ENCODE measurements at regions not wholly inside any gene's neighbourhood (a gene's known extent, or its start where the extent isn't known, plus 50 kb on each side); places are given as distances from the start of the nearest gene placed in this dataset.

DNA sequence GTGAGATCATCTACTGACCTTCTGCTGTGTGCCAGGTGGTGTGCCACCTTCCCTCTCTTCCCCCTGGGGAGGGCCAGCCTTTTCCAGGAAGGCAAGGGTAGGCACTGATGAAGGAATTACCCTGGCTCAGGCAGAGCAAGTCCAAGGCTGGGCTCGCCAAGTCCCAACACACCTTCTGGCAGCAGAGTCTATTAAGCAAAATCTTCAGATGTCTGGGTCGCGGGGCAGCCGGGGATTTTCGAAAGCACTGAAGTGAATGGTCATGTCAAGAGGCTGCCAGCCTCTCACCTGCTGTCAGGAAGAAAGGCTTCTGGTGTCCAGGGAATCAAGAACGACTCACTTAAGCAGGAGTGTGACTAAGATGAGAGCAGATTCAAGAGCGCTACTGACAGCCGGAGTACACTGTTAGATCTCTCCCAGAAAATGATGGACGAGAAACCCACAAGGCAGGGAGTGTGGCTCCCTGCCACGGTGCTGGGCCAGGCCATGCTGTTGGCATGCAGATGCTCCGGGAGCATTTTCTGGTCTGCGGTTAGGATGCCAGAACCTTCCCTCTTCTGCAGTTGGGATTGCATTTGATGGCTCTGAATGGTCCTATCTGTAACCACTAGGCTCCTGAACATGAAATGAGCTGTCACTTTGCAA lies 479.8 kb downstream of the SHQ1 start:
- Histone ChIP-seq H3K36me3 (ENCODE audit: control insufficient read depth in 4 of 4, insufficient read depth in 4 of 4, low read length in 4 of 4) (no peaks in the 10 kb centered on the region), H3K27me3 (ENCODE audit: control insufficient read depth in 3 of 3, insufficient read depth in 3 of 3, low read length in 2 of 3) (no peaks in the 10 kb centered on the region), H3K4me3 (no peak overlapping the region), H3K4me1 (ENCODE audit: control insufficient read depth in 5 of 5, insufficient read depth in 5 of 5, low read length in 5 of 5) (peaks cover 0 to 7% (median 0%) of the 10 kb centered on the region in 5 donors), H3K9me3 (ENCODE audit: control insufficient read depth in 4 of 4, insufficient read depth in 3 of 4, low read length in 3 of 4) (no peaks in the 10 kb centered on the region), H3K9ac (ENCODE audit: insufficient read depth in 1 of 2, low read length in 2 of 2) (no peak overlapping the region), H3K27ac (ENCODE audit: low read depth in 1 of 2, low read length in 1 of 2) (no peak overlapping the region)
- ATAC-seq (ENCODE audit: insufficient read depth, low FRiP score) = no peak
- no peak for DNase-seq
- 80 to 84% methylated on average over 12 of the region's 12 CpGs for WGBS, 2 donors
- TF ChIP-seq, protein P1, sequence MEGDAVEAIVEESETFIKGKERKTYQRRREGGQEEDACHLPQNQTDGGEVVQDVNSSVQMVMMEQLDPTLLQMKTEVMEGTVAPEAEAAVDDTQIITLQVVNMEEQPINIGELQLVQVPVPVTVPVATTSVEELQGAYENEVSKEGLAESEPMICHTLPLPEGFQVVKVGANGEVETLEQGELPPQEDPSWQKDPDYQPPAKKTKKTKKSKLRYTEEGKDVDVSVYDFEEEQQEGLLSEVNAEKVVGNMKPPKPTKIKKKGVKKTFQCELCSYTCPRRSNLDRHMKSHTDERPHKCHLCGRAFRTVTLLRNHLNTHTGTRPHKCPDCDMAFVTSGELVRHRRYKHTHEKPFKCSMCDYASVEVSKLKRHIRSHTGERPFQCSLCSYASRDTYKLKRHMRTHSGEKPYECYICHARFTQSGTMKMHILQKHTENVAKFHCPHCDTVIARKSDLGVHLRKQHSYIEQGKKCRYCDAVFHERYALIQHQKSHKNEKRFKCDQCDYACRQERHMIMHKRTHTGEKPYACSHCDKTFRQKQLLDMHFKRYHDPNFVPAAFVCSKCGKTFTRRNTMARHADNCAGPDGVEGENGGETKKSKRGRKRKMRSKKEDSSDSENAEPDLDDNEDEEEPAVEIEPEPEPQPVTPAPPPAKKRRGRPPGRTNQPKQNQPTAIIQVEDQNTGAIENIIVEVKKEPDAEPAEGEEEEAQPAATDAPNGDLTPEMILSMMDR (IDR thresholded peaks at IDR 0.05; ENCODE audit: control extremely low read depth, extremely low read depth) = no peak

DNA sequence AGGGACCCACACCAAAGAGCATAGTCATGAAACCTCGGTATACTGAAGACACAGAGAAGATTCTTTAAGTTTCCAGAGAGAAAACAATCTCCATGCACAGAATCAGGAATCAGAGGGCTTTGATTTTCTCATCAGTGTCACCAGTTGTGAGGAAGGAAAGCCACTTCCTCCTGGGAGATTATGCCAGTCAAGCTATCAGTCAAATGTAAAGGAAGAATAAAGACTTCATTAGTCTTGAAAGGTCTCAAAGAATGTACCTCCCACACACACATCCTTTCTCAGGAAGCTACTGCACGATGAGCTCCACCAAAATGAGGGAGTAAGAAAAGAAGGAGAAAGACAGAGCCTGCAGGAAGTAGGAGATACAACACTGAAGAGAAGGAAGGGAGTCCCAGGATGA lies 486.3 kb downstream of the SHQ1 start:
- 37 to 45% methylated on average over 2 of the region's 2 CpGs for WGBS, 2 donors
- no peaks in the 10 kb centered on the region for H3K27me3 ChIP-seq (ENCODE audit: control insufficient read depth in 3 of 3, insufficient read depth in 3 of 3, low read length in 2 of 3)
- ATAC-seq (ENCODE audit: insufficient read depth, low FRiP score) = no peak
- no peaks in the 10 kb centered on the region for H3K36me3 ChIP-seq (ENCODE audit: control insufficient read depth in 4 of 4, insufficient read depth in 4 of 4, low read length in 4 of 4)
- H3K9me3 ChIP-seq (ENCODE audit: control insufficient read depth in 4 of 4, insufficient read depth in 3 of 4, low read length in 3 of 4) = no peaks in the 10 kb centered on the region
- H3K9ac ChIP-seq (ENCODE audit: insufficient read depth in 1 of 2, low read length in 2 of 2) = no peak overlapping the region
- no peaks in the 10 kb centered on the region for H3K4me1 ChIP-seq (ENCODE audit: control insufficient read depth in 5 of 5, insufficient read depth in 5 of 5, low read length in 5 of 5)
- H3K27ac ChIP-seq (ENCODE audit: low read depth in 1 of 2, low read length in 1 of 2) = no peak overlapping the region
- no peak overlapping the region for H3K4me3 ChIP-seq
- TF ChIP-seq, protein P1 (IDR thresholded peaks at IDR 0.05; ENCODE audit: control extremely low read depth, extremely low read depth) = no peak
- no peak for DNase-seq

DNA sequence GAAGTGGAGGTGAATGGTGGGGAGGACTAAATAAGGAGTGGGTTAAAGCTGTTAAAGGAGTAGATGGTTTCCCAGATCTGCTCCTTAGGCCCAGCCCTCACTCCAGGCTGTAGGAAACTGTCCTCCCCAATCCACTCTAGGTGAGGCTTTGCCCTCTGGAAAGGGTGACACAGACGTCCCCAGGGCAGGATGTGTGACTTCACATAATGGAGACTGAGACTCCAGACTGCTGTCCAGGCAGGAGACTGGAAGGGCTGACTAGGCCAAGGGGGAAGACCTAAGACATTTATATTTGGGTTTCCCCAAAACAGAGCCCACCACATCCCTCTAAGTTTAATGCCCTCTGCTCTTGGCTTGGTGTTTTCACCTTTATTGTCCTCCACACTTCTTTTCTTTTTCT lies 488.5 kb downstream of the SHQ1 start:
- no peaks in the 10 kb centered on the region for H3K4me1 ChIP-seq (ENCODE audit: control insufficient read depth in 5 of 5, insufficient read depth in 5 of 5, low read length in 5 of 5)
- no peaks in the 10 kb centered on the region for H3K36me3 ChIP-seq (ENCODE audit: control insufficient read depth in 4 of 4, insufficient read depth in 4 of 4, low read length in 4 of 4)
- ATAC-seq (ENCODE audit: insufficient read depth, low FRiP score) (no peak), DNase-seq (no peak)
- TF ChIP-seq, protein P1 (IDR thresholded peaks at IDR 0.05; ENCODE audit: control extremely low read depth, extremely low read depth) = no peak
- WGBS, 2 donors = 60 to 77% methylated on average over 1 of the region's 1 CpG
- H3K9ac ChIP-seq (ENCODE audit: insufficient read depth in 1 of 2, low read length in 2 of 2) = no peak overlapping the region
- H3K9me3 ChIP-seq (ENCODE audit: control insufficient read depth in 4 of 4, insufficient read depth in 3 of 4, low read length in 3 of 4) = no peaks in the 10 kb centered on the region
- no peaks in the 10 kb centered on the region for H3K27me3 ChIP-seq (ENCODE audit: control insufficient read depth in 3 of 3, insufficient read depth in 3 of 3, low read length in 2 of 3)
- no peak overlapping the region for H3K4me3 ChIP-seq
- H3K27ac ChIP-seq (ENCODE audit: low read depth in 1 of 2, low read length in 1 of 2) = no peak overlapping the region

DNA sequence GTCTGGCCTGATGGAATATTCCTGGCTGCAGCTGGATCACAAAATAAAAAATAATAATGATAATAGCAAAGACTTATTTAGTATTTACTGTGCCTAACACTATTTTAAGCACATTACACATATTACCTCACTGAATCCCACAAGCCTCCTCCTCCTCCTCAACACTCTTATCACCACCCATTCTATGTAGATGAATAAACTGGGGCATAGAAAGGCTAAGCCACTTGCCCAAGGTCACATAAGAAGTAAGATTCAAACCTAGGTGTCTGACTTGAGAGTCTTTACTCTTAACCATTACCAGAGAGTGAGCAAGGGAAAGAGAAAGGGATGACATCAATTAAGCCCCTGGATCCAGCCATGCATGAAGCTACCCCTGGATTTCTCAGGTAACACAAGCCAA lies 493.1 kb downstream of the SHQ1 start:
- no peak overlapping the region for H3K27ac ChIP-seq (ENCODE audit: low read depth in 1 of 2, low read length in 1 of 2)
- no peak overlapping the region for H3K9ac ChIP-seq (ENCODE audit: insufficient read depth in 1 of 2, low read length in 2 of 2)

More for the DNA sequence above, 493.1 kb downstream of the SHQ1 start:
- Histone ChIP-seq H3K4me3 (no peak overlapping the region), H3K36me3 (ENCODE audit: control insufficient read depth in 4 of 4, insufficient read depth in 4 of 4, low read length in 4 of 4) (no peaks in the 10 kb centered on the region), H3K9me3 (ENCODE audit: control insufficient read depth in 4 of 4, insufficient read depth in 3 of 4, low read length in 3 of 4) (no peaks in the 10 kb centered on the region), H3K4me1 (ENCODE audit: control insufficient read depth in 5 of 5, insufficient read depth in 5 of 5, low read length in 5 of 5) (no peaks in the 10 kb centered on the region), H3K27me3 (ENCODE audit: control insufficient read depth in 3 of 3, insufficient read depth in 3 of 3, low read length in 2 of 3) (no peaks in the 10 kb centered on the region)
- no peak for ATAC-seq (ENCODE audit: insufficient read depth, low FRiP score)
- no peak for DNase-seq
- TF ChIP-seq, protein P1 (IDR thresholded peaks at IDR 0.05; ENCODE audit: control extremely low read depth, extremely low read depth) = no peak
